BE2C (cell line): ENCODE measurements at regions not wholly inside any gene's neighbourhood (a gene's known extent, or its start where the extent isn't known, plus 50 kb on each side); places are given as distances from the start of the nearest gene placed in this dataset.

Source experiments
- DNase-seq: peaks from one replicate; pipeline ENCODE4 v3.0.0-alpha.2; 2020
- H3K27me3 ChIP-seq: fragments of 250-450 bp; sonication (Bioruptor Pico); 2 replicates; pipeline ENCODE4 v1.5.1; 2020; ENCODE audit warnings: mild to moderate bottlenecking
- H3K36me3 ChIP-seq: fragments of 250-450 bp; sonication (Bioruptor Pico); 2 replicates; pipeline ENCODE4 v1.5.1; 2020; ENCODE audit warnings: mild to moderate bottlenecking
- H3K4me1 ChIP-seq: fragments of 250-450 bp; sonication (Bioruptor Pico); 2 replicates; pipeline ENCODE4 v1.5.1; 2020
- H3K4me3 ChIP-seq: 2 replicates; pipeline ENCODE4 v1.5.1; 2011; ENCODE audit warnings: low read depth, low read length
- H3K9me3 ChIP-seq: fragments of 250-450 bp; sonication (Bioruptor Pico); 2 replicates; pipeline ENCODE4 v1.5.1; 2020
- CTCF ChIP-seq: IDR thresholded peaks from 2 replicates; pipeline ENCODE4 v1.5.1; 2012; ENCODE audit warnings: mild to moderate bottlenecking, low read depth, low read length

GRCh38 chr11:116138280-116138679 lies 634.1 kb upstream of the CADM1 start:
- Histone ChIP-seq H3K4me1 (no peaks in the 10 kb centered on the region; the same call in 1 of the 2 replicates), H3K4me3 (no peak overlapping the region), H3K36me3 (no peaks in the 10 kb centered on the region), H3K27me3 (no peaks in the 10 kb centered on the region), H3K9me3 (no peaks in the 10 kb centered on the region)
- TF ChIP-seq CTCF, result no peak
- no peak for DNase-seq

GRCh38 chr11:116137753-116138152 lies 633.5 kb upstream of the CADM1 start:
- no peak for DNase-seq
- TF ChIP-seq CTCF, result no peak
- H3K36me3 ChIP-seq, result no peaks in the 10 kb centered on the region
- no peaks in the 10 kb centered on the region; the same call in 1 of the 2 replicates for H3K4me1 ChIP-seq
- no peaks in the 10 kb centered on the region for H3K27me3 ChIP-seq
- H3K9me3 ChIP-seq, result no peaks in the 10 kb centered on the region
- no peak overlapping the region for H3K4me3 ChIP-seq

GRCh38 chr11:116136987-116137674 lies 632.9 kb upstream of the CADM1 start:
- Histone ChIP-seq H3K4me1 (no peaks in the 10 kb centered on the region; the same call in 1 of the 2 replicates), H3K4me3 (no peak overlapping the region), H3K36me3 (no peaks in the 10 kb centered on the region), H3K27me3 (no peaks in the 10 kb centered on the region), H3K9me3 (no peaks in the 10 kb centered on the region)
- no peak for TF ChIP-seq CTCF
- no peak for DNase-seq

DNA sequence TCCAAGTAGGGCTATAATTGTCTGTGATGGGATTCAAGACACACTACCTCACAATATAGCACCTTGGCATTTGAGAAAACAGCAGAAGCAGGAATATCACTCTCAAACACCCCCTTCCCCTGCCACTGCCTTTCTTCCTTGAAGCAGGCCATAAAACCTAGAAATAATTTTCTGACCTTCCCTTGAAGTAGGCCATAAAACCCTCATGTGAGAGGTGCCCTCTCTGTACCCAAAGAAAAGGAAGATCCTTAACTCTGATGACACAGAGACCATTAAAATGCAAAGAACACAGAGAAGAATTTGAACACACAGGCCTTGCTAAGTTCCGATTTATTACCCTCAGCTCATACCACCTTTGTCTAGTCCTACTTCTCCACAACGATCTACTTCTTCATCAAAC lies 631.7 kb upstream of the CADM1 start:
- Histone ChIP-seq H3K36me3 (no peaks in the 10 kb centered on the region), H3K4me3 (no peak overlapping the region), H3K27me3 (no peaks in the 10 kb centered on the region), H3K9me3 (no peaks in the 10 kb centered on the region), H3K4me1 (no peaks in the 10 kb centered on the region; the same call in 1 of the 2 replicates)
- DNase-seq, result no peak
- no peak for TF ChIP-seq CTCF

- DNase-seq, result no peak
- H3K36me3 ChIP-seq, result no peaks in the 10 kb centered on the region
- no peaks in the 10 kb centered on the region for H3K27me3 ChIP-seq
- H3K9me3 ChIP-seq, result no peaks in the 10 kb centered on the region
- H3K4me1 ChIP-seq, result no peaks in the 10 kb centered on the region
- H3K4me3 ChIP-seq, result no peak overlapping the region
- TF ChIP-seq CTCF, result no peak
Observed at GRCh38 chr11:116134450-116134849, 630.2 kb upstream of the CADM1 start.

DNA sequence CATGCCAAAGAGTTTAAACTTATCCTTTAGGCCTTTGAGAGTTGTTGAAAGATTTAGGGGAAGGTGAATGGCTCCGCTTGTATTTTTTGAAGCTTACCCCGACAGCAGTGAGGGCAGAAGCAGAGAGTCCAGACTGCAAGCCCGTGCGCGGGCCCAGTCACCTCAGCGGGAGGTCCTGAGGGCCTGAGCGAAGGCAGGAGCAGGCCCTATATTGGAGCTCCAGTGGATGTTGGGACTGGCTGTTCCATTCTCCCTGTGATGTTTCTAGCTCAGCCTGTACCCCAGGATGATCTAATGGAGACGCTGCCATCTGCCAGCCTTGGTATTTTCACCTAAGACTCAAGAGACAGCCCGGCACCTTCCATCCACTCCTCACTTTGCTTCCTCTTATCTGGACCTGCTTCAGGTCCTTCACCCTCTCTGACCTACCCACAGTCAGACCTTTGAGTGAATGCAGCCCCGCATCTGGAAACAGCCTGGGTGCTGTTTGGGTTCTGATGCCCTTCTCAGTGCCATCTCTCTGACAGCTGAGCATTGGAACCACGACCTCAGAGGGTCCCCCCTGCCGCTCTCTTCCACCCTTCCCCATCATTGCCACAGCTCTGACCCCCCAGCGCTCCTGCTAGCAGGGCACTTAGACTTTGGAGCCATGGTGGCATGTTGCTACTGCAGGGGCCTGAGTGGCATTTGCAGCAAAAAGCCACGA lies 628.2 kb upstream of the CADM1 start:
- no peaks in the 10 kb centered on the region for H3K27me3 ChIP-seq
- no peak overlapping the region for H3K4me3 ChIP-seq
- TF ChIP-seq CTCF, result no peak
- no peak for DNase-seq
- H3K36me3 ChIP-seq, result no peaks in the 10 kb centered on the region
- H3K4me1 ChIP-seq, result no peaks in the 10 kb centered on the region
- H3K9me3 ChIP-seq, result no peaks in the 10 kb centered on the region
